Trophoblast cell (in vitro differentiated cells and primary cell): ENCODE measurements at regions not wholly inside any gene's neighbourhood (a gene's known extent, or its start where the extent isn't known, plus 50 kb on each side); places are given as distances from the start of the nearest gene placed in this dataset.

ENCODE experiments used
- DNase-seq, 2 donors: peaks; one replicate each; pipeline ENCODE4 v3.0.0-alpha.2; 2016
- H2AFZ ChIP-seq: 2 replicates; pipeline ENCODE4 v1.6.1; 2013; ENCODE audit warnings: low read length, moderate library complexity, mild to moderate bottlenecking; ENCODE audit not compliant: insufficient read depth, poor library complexity
- H2AK5ac ChIP-seq: 2 replicates; pipeline ENCODE4 v1.6.1; 2013; ENCODE audit warnings: mild to moderate bottlenecking, low read length
- H2BK120ac ChIP-seq: 2 replicates; pipeline ENCODE4 v1.6.1; 2013; ENCODE audit warnings: low read length, mild to moderate bottlenecking, moderate library complexity; ENCODE audit not compliant: insufficient read depth, poor library complexity
- H2BK12ac ChIP-seq: 2 replicates; pipeline ENCODE4 v1.6.1; 2013; ENCODE audit warnings: mild to moderate bottlenecking, low read length, moderate library complexity
- H2BK5ac ChIP-seq: 2 replicates; pipeline ENCODE4 v1.6.1; 2013; ENCODE audit warnings: low read length, low read depth, moderate library complexity, mild to moderate bottlenecking; ENCODE audit not compliant: poor library complexity
- H3K14ac ChIP-seq: 2 replicates; pipeline ENCODE4 v1.6.1; 2013; ENCODE audit warnings: mild to moderate bottlenecking, low read length
- H3K18ac ChIP-seq: 2 replicates; pipeline ENCODE4 v1.6.1; 2013; ENCODE audit warnings: mild to moderate bottlenecking, low read length
- H3K23ac ChIP-seq: 2 replicates; pipeline ENCODE4 v1.6.1; 2013; ENCODE audit warnings: low read length
- H3K27ac ChIP-seq: 2 replicates; pipeline ENCODE4 v1.5.1; 2013; ENCODE audit warnings: low read depth, mild to moderate bottlenecking, inconsistent platforms, low read length, moderate library complexity
- H3K27me3 ChIP-seq: 2 replicates; pipeline ENCODE4 v1.6.1; 2013; ENCODE audit warnings: inconsistent platforms, mild to moderate bottlenecking, low read length, moderate library complexity; ENCODE audit not compliant: insufficient read depth
- H3K36me3 ChIP-seq, 2 experiments: 1 replicate in 1 of 2; 2 replicates in 1 of 2; pipeline ENCODE4 v1.6.1; 2013; ENCODE audit warnings: low read length in 2 of 2, mild to moderate bottlenecking in 2 of 2, moderate library complexity in 1 of 2; ENCODE audit not compliant: insufficient read depth in 2 of 2, control insufficient read depth in 1 of 2
- H3K4ac ChIP-seq: 2 replicates; pipeline ENCODE4 v1.6.1; 2013; ENCODE audit warnings: low read depth, mild to moderate bottlenecking, low read length, moderate library complexity
- H3K4me1 ChIP-seq, 2 experiments: 1 replicate in 1 of 2; 2 replicates in 1 of 2; pipeline ENCODE4 v1.6.1; 2013; ENCODE audit warnings: low read length in 2 of 2, mild to moderate bottlenecking in 2 of 2, moderate library complexity in 1 of 2; ENCODE audit not compliant: insufficient read depth in 2 of 2, control insufficient read depth in 1 of 2
- H3K4me2 ChIP-seq: 2 replicates; pipeline ENCODE4 v1.6.1; 2013; ENCODE audit warnings: inconsistent platforms, mild to moderate bottlenecking, low read length, moderate library complexity
- H3K4me3 ChIP-seq: 2 replicates; pipeline ENCODE4 v1.5.1; 2013; ENCODE audit warnings: mild to moderate bottlenecking, low read depth, low read length, inconsistent platforms
- H3K79me1 ChIP-seq: one replicate; pipeline ENCODE4 v1.6.1; 2013; ENCODE audit warnings: low read length
- H3K79me2 ChIP-seq: 2 replicates; pipeline ENCODE4 v1.6.1; 2013; ENCODE audit warnings: low read length, mild to moderate bottlenecking; ENCODE audit not compliant: control insufficient read depth, insufficient read depth, poor library complexity
- H3K9ac ChIP-seq: 2 replicates; pipeline ENCODE4 v1.6.1; 2013; ENCODE audit warnings: mild to moderate bottlenecking, low read length
- H3K9me3 ChIP-seq: 2 replicates; pipeline ENCODE4 v1.6.1; 2013; ENCODE audit warnings: low read depth, mild to moderate bottlenecking, control low read depth, inconsistent platforms, low read length; ENCODE audit not compliant: insufficient read depth
- H4K12ac ChIP-seq: 2 replicates; pipeline ENCODE4 v1.6.1; 2013; ENCODE audit warnings: low read depth, mild to moderate bottlenecking, low read length, moderate library complexity
- H4K8ac ChIP-seq: 2 replicates; pipeline ENCODE4 v1.6.1; 2013; ENCODE audit warnings: low read depth, mild to moderate bottlenecking, low read length, moderate library complexity
- H4K91ac ChIP-seq: one replicate; pipeline ENCODE4 v1.6.1; 2013; ENCODE audit warnings: low read depth, mild to moderate bottlenecking, low read length, moderate library complexity
- WGBS: extraction: QIAGEN DNeasy Blood & Tissue Kit; methylation state at CpG from one replicate; pipeline ENCODE4 v1.1.7; 2013; ENCODE audit warnings: missing lambda C conversion rate; ENCODE audit not compliant: insufficient read length, insufficient coverage; ENCODE audit errors: extremely low coverage; 5-methylcytosine and 5-hydroxymethylcytosine counted together

GRCh38 chr6:155747491-155747890 is 291.9 kb upstream of the NOX3 start:
- H2BK12ac ChIP-seq: no peak overlapping the region
- H3K18ac ChIP-seq: no peak overlapping the region
- H3K79me1 ChIP-seq: no peaks in the 10 kb centered on the region
- no CpG with 5 or more reads among the region's 3 CpGs for WGBS
- no peak overlapping the region for H3K27ac ChIP-seq
- no peaks in the 10 kb centered on the region for H3K4me1 ChIP-seq
- DNase-seq: no peak
- no peak overlapping the region for H2AK5ac ChIP-seq
- H3K4me2 ChIP-seq: no peak overlapping the region
- H4K12ac ChIP-seq: no peak overlapping the region
- no peaks in the 10 kb centered on the region for H3K36me3 ChIP-seq
- H2BK120ac ChIP-seq: no peak overlapping the region
- H4K8ac ChIP-seq: no peak overlapping the region
- no peaks in the 10 kb centered on the region for H3K9me3 ChIP-seq
- no peaks in the 10 kb centered on the region for H3K27me3 ChIP-seq
- H2AFZ ChIP-seq: no peak overlapping the region
- H3K4me3 ChIP-seq: no peak overlapping the region
- no peak overlapping the region for H3K9ac ChIP-seq
- H3K79me2 ChIP-seq: no peaks in the 10 kb centered on the region
- no peak overlapping the region for H3K23ac ChIP-seq
- no peak overlapping the region for H3K14ac ChIP-seq
- H3K4ac ChIP-seq: no peak overlapping the region
- H4K91ac ChIP-seq: no peak overlapping the region
- no peak overlapping the region for H2BK5ac ChIP-seq

GRCh38 chr6:155740781-155741399 is 285.3 kb upstream of the NOX3 start:
- no peak overlapping the region for H3K18ac ChIP-seq
- H2BK5ac ChIP-seq: no peak overlapping the region
- no peak overlapping the region for H3K27ac ChIP-seq
- no peak overlapping the region for H3K4me2 ChIP-seq
- no peak for DNase-seq
- H2AK5ac ChIP-seq: no peak overlapping the region
- no peaks in the 10 kb centered on the region for H3K9me3 ChIP-seq
- no peak overlapping the region for H2BK120ac ChIP-seq
- H3K23ac ChIP-seq: no peak overlapping the region
- H3K79me2 ChIP-seq: no peaks in the 10 kb centered on the region
- no peaks in the 10 kb centered on the region for H3K36me3 ChIP-seq
- H3K14ac ChIP-seq: no peak overlapping the region
- no peak overlapping the region for H4K8ac ChIP-seq
- H4K12ac ChIP-seq: no peak overlapping the region
- no peak overlapping the region for H3K4me3 ChIP-seq
- no peak overlapping the region for H4K91ac ChIP-seq
- H3K79me1 ChIP-seq: no peaks in the 10 kb centered on the region
- no peaks in the 10 kb centered on the region for H3K27me3 ChIP-seq
- H3K4ac ChIP-seq: no peak overlapping the region
- no peak overlapping the region for H2BK12ac ChIP-seq
- H3K9ac ChIP-seq: no peak overlapping the region
- no CpG with 5 or more reads among the region's 1 CpG for WGBS
- H2AFZ ChIP-seq: no peak overlapping the region
- H3K4me1 ChIP-seq: no peaks in the 10 kb centered on the region

- Histone ChIP-seq H3K27ac (no peak overlapping the region), H3K23ac (no peak overlapping the region), H3K79me1 (no peaks in the 10 kb centered on the region), H2AFZ (no peak overlapping the region), H3K4me2 (no peak overlapping the region), H3K14ac (no peak overlapping the region), H2BK120ac (no peak overlapping the region), H4K91ac (no peak overlapping the region), H3K18ac (no peak overlapping the region), H3K9ac (no peak overlapping the region), H3K36me3 (no peaks in the 10 kb centered on the region), H3K27me3 (no peaks in the 10 kb centered on the region), H3K4me1 (no peaks in the 10 kb centered on the region), H3K79me2 (no peaks in the 10 kb centered on the region), H4K8ac (no peak overlapping the region), H2BK5ac (no peak overlapping the region), H3K9me3 (no peaks in the 10 kb centered on the region), H3K4ac (no peak overlapping the region), H3K4me3 (no peak overlapping the region), H4K12ac (no peak overlapping the region), H2BK12ac (no peak overlapping the region), H2AK5ac (no peak overlapping the region)
- no peak for DNase-seq
- no CpG with 5 or more reads among the region's 3 CpGs for whole genome bisulfite sequencing
These were observed 283.0 kb upstream of the NOX3 start for GRCh38 chr6:155738602-155739105.

- Histone ChIP-seq H3K27ac (no peak overlapping the region), H2AFZ (no peak overlapping the region), H3K9me3 (no peaks in the 10 kb centered on the region), H3K9ac (no peak overlapping the region), H3K23ac (no peak overlapping the region), H4K8ac (no peak overlapping the region), H4K12ac (no peak overlapping the region), H3K14ac (no peak overlapping the region), H3K27me3 (no peaks in the 10 kb centered on the region), H3K79me1 (no peaks in the 10 kb centered on the region), H3K4ac (no peak overlapping the region), H3K79me2 (no peaks in the 10 kb centered on the region), H2BK12ac (no peak overlapping the region), H4K91ac (no peak overlapping the region), H2BK120ac (no peak overlapping the region), H3K4me1 (no peaks in the 10 kb centered on the region), H3K18ac (no peak overlapping the region), H3K36me3 (no peaks in the 10 kb centered on the region), H3K4me3 (no peak overlapping the region), H3K4me2 (no peak overlapping the region), H2AK5ac (no peak overlapping the region), H2BK5ac (no peak overlapping the region)
- WGBS: no CpG with 5 or more reads among the region's 1 CpG
- no peak for DNase-seq
These were observed 261.7 kb upstream of the NOX3 start for GRCh38 chr6:155717374-155717773.
